PFSK-1 (cell line): ENCODE measurements at regions not wholly inside any gene's neighbourhood (a gene's known extent, or its start where the extent isn't known, plus 50 kb on each side); places are given as distances from the start of the nearest gene placed in this dataset.

Experiments used
- FOXP2 ChIP-seq: optimal IDR thresholded peaks from 2 replicates; pipeline ENCODE3; 2011; ENCODE audit warnings: borderline replicate concordance, control low read depth, inconsistent platforms; ENCODE audit not compliant: insufficient read depth; ENCODE audit errors: extremely low read length, extremely low read depth
- POLR2AphosphoS5 ChIP-seq: IDR thresholded peaks from 2 replicates; pipeline ENCODE4 v1.6.1; 2012; ENCODE audit warnings: low read depth, mild to moderate bottlenecking, control low read depth, low read length, moderate library complexity
- REST ChIP-seq, 2 experiments: IDR thresholded peaks; 2 replicates each; pipeline versions ENCODE4 v1.6.1 to v1.8.0; 2011 to 2012; ENCODE audit warnings: low read depth in 2 of 2, low read length in 2 of 2, control low read depth in 1 of 2, inconsistent platforms in 1 of 2, mild to moderate bottlenecking in 1 of 2, moderate library complexity in 1 of 2; ENCODE audit not compliant: insufficient read depth in 1 of 2
- SIN3A ChIP-seq: IDR thresholded peaks from 2 replicates; pipeline ENCODE4 v1.6.1; 2012; ENCODE audit warnings: mild to moderate bottlenecking, low read length, moderate library complexity, borderline replicate concordance; ENCODE audit not compliant: insufficient read depth
- TAF1 ChIP-seq: IDR thresholded peaks from 2 replicates; pipeline ENCODE4 v1.6.1; 2012; ENCODE audit warnings: low read length, control low read depth, borderline replicate concordance; ENCODE audit not compliant: insufficient read depth

- TF ChIP-seq POLR2AphosphoS5 = no peak
- no peak for TF ChIP-seq SIN3A
- no peak for TF ChIP-seq FOXP2
- TF ChIP-seq TAF1 = no peak
- no peak for TF ChIP-seq REST (IDR thresholded peaks at IDR 0.05; ENCODE audit: insufficient read depth in 1 of 2, low read depth in 2 of 2, low read length in 2 of 2)
Measured at GRCh38 chr6:19410481-19410880, 426.7 kb upstream of the ID4 start.

- TF ChIP-seq TAF1 (no peak), REST (IDR thresholded peaks at IDR 0.05; ENCODE audit: insufficient read depth in 1 of 2, low read depth in 2 of 2, low read length in 2 of 2) (no peak), FOXP2 (no peak), SIN3A (no peak), POLR2AphosphoS5 (no peak)
Measured at GRCh38 chr6:19413323-19413722, 423.8 kb upstream of the ID4 start.

GRCh38 chr6:19415605-19416326, 421.4 kb upstream of the ID4 start:
- TF ChIP-seq TAF1 = no peak
- no peak for TF ChIP-seq POLR2AphosphoS5
- TF ChIP-seq SIN3A = no peak
- TF ChIP-seq FOXP2 = no peak
- no peak for TF ChIP-seq REST (IDR thresholded peaks at IDR 0.05; ENCODE audit: insufficient read depth in 1 of 2, low read depth in 2 of 2, low read length in 2 of 2)

- TF ChIP-seq TAF1 = no peak
- no peak for TF ChIP-seq SIN3A
- TF ChIP-seq POLR2AphosphoS5 = no peak
- TF ChIP-seq FOXP2 = no peak
- TF ChIP-seq REST (IDR thresholded peaks at IDR 0.05; ENCODE audit: insufficient read depth in 1 of 2, low read depth in 2 of 2, low read length in 2 of 2) = no peak
Measured at GRCh38 chr6:19416811-19417210, 420.4 kb upstream of the ID4 start.

- TF ChIP-seq POLR2AphosphoS5 (no peak), REST (IDR thresholded peaks at IDR 0.05; ENCODE audit: insufficient read depth in 1 of 2, low read depth in 2 of 2, low read length in 2 of 2) (no peak)
Measured at GRCh38 chr6:19417713-19418112, 419.5 kb upstream of the ID4 start.
